Natural killer cell (primary cell): ENCODE measurements at regions not wholly inside any gene's neighbourhood (a gene's known extent, or its start where the extent isn't known, plus 50 kb on each side); places are given as distances from the start of the nearest gene placed in this dataset.

ENCODE experiments used
- ATAC-seq, 3 donors: fragments of 150-1000 bp in 2 of 3; fragments of 200-7000 bp in 1 of 3; cut with Tn5 transposase; 1 replicate in 1 of 3; 2 replicates in 2 of 3; pipeline ENCODE4 v1.10.0; 2021; ENCODE audit warnings: mild to moderate bottlenecking in 2 of 3, moderate library complexity in 2 of 3
- DNase-seq, 2 donors: peaks; one replicate each; pipeline versions ENCODE4 v3.0.0 to v3.0.0-alpha.2; 2013 to 2021; ENCODE audit warnings: mixed read lengths in 1 of 2
- H3K27ac ChIP-seq: one replicate; pipeline ENCODE4 v1.5.1; 2013; ENCODE audit warnings: mild to moderate bottlenecking, low read length
- H3K27me3 ChIP-seq: one replicate; pipeline ENCODE4 v1.6.1; 2013; ENCODE audit warnings: low read length; ENCODE audit not compliant: control insufficient read depth, insufficient read depth
- H3K36me3 ChIP-seq: one replicate; pipeline ENCODE4 v1.6.1; 2013; ENCODE audit warnings: low read length; ENCODE audit not compliant: control insufficient read depth, insufficient read depth
- H3K4me1 ChIP-seq: one replicate; pipeline ENCODE4 v1.6.1; 2013; ENCODE audit warnings: low read length; ENCODE audit not compliant: control insufficient read depth, insufficient read depth
- H3K4me3 ChIP-seq: one replicate; pipeline ENCODE4 v1.5.1; 2013; ENCODE audit warnings: low read length
- H3K9me3 ChIP-seq: one replicate; pipeline ENCODE4 v1.6.1; 2013; ENCODE audit warnings: low read length; ENCODE audit not compliant: control insufficient read depth, insufficient read depth
- H3K27ac Mint-ChIP-seq, 2 donors: one replicate each; pipeline ENCODE4 v1.8.0; 2022; ENCODE audit warnings: mild to moderate bottlenecking in 2 of 2, mixed read lengths in 2 of 2, moderate library complexity in 1 of 2
- H3K27me3 Mint-ChIP-seq, 2 donors: one replicate each; pipeline ENCODE4 v1.8.0; 2022; ENCODE audit warnings: low read depth in 2 of 2, mixed read lengths in 2 of 2
- H3K36me3 Mint-ChIP-seq: one replicate; pipeline ENCODE4 v1.8.0; 2022; ENCODE audit warnings: mixed read lengths
- H3K4me1 Mint-ChIP-seq, 2 donors: one replicate each; pipeline ENCODE4 v1.8.0; 2022; ENCODE audit warnings: mixed read lengths in 2 of 2
- H3K4me3 Mint-ChIP-seq: one replicate; pipeline ENCODE4 v1.8.0; 2022; ENCODE audit warnings: mild to moderate bottlenecking, moderate library complexity, mixed read lengths
- H3K9me3 Mint-ChIP-seq, 2 donors: one replicate each; pipeline ENCODE4 v1.8.0; 2022; ENCODE audit warnings: mixed read lengths in 2 of 2
- WGBS: methylation state at CpG from one replicate; pipeline ENCODE4 v1.1.7; 2013; ENCODE audit warnings: missing lambda C conversion rate; ENCODE audit not compliant: insufficient coverage; 5-methylcytosine and 5-hydroxymethylcytosine counted together
- intact Hi-C: fragments of 100-400 bp; cut with micrococcal nuclease; formaldehyde crosslinking; loops from one replicate; pipeline ENCODE4 v1.14.2; 2022
- TF ChIP-seq, protein P1 (sequence below): fragments of 200-600 bp; IDR thresholded peaks from one replicate; pipeline ENCODE4 v1.8.0; 2022; ENCODE audit warnings: antibody characterized with exemption

DNA sequence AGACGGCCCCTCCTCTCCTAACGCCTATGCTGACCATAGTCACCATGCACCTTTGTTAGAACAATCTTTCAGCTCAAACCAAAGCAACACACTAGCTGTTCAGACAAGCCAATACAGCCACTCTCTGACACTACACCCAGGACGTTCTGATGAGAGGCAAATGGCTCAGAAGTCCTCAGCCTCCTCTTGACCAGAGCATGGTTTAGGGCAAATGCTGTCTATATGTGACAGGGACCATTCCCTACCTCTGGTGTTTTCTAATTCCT is 264.8 kb upstream of the HES1 start:
- peaks cover 33% of the 10 kb centered on the region for H3K4me1 ChIP-seq
- no peak overlapping the region for H3K4me3 Mint-ChIP-seq

GRCh38 chr3:193872265-193872753 is 263.6 kb upstream of the HES1 start:
- no peak overlapping the region for H3K27ac ChIP-seq
- H3K4me1 Mint-ChIP-seq, result peaks cover 4 to 9% of the 10 kb centered on the region in 2 donors
- H3K27ac Mint-ChIP-seq, result no peak overlapping the region
- 4% methylated on average over 2 of the region's 2 CpGs for WGBS
- no peak for ATAC-seq
- H3K27me3 Mint-ChIP-seq, result peaks cover 28 to 31% of the 10 kb centered on the region in 2 donors
- H3K36me3 ChIP-seq, result no peaks in the 10 kb centered on the region
- TF ChIP-seq, protein P1, sequence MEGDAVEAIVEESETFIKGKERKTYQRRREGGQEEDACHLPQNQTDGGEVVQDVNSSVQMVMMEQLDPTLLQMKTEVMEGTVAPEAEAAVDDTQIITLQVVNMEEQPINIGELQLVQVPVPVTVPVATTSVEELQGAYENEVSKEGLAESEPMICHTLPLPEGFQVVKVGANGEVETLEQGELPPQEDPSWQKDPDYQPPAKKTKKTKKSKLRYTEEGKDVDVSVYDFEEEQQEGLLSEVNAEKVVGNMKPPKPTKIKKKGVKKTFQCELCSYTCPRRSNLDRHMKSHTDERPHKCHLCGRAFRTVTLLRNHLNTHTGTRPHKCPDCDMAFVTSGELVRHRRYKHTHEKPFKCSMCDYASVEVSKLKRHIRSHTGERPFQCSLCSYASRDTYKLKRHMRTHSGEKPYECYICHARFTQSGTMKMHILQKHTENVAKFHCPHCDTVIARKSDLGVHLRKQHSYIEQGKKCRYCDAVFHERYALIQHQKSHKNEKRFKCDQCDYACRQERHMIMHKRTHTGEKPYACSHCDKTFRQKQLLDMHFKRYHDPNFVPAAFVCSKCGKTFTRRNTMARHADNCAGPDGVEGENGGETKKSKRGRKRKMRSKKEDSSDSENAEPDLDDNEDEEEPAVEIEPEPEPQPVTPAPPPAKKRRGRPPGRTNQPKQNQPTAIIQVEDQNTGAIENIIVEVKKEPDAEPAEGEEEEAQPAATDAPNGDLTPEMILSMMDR, result no peak
- H3K27me3 ChIP-seq, result peaks cover 4% of the 10 kb centered on the region
- H3K4me1 ChIP-seq, result peaks cover 24% of the 10 kb centered on the region
- intact Hi-C loops, result no loop called here
- DNase-seq, result no peak
- H3K4me3 Mint-ChIP-seq, result no peak overlapping the region
- no peaks in the 10 kb centered on the region for H3K36me3 Mint-ChIP-seq
- H3K9me3 ChIP-seq, result no peaks in the 10 kb centered on the region
- H3K9me3 Mint-ChIP-seq, result no peaks in the 10 kb centered on the region
- H3K4me3 ChIP-seq, result no peak overlapping the region

More for the DNA sequence above, 264.8 kb upstream of the HES1 start:
- no peaks in the 10 kb centered on the region for H3K36me3 Mint-ChIP-seq
- TF ChIP-seq, protein P1, result no peak
- H3K9me3 Mint-ChIP-seq, result no peaks in the 10 kb centered on the region
- Histone ChIP-seq H3K36me3 (no peaks in the 10 kb centered on the region), H3K27me3 (peaks cover 4% of the 10 kb centered on the region), H3K9me3 (no peaks in the 10 kb centered on the region), H3K27ac (no peak overlapping the region), H3K4me3 (no peak overlapping the region)
- no peak overlapping the region for H3K27ac Mint-ChIP-seq
- H3K27me3 Mint-ChIP-seq, result peaks cover 19 to 20% of the 10 kb centered on the region in 2 donors
- H3K4me1 Mint-ChIP-seq, result peaks cover 4 to 9% of the 10 kb centered on the region in 2 donors
- intact Hi-C loops, result no loop called here
- ATAC-seq (no peak), DNase-seq (no peak)
- 41% methylated on average over 3 of the region's 3 CpGs for WGBS

- H3K4me1 ChIP-seq, result peaks cover 20% of the 10 kb centered on the region
- WGBS, result 85% methylated on average over 8 of the region's 8 CpGs
- intact Hi-C loops, result no loop called here
- H3K27ac ChIP-seq, result no peak overlapping the region
- DNase-seq, result no peak
- ATAC-seq, result no peak
- peaks cover 23 to 26% of the 10 kb centered on the region in 2 donors for H3K27me3 Mint-ChIP-seq
- H3K4me1 Mint-ChIP-seq, result peaks cover 0 to 9% of the 10 kb centered on the region in 2 donors
- H3K27me3 ChIP-seq, result peaks cover 4% of the 10 kb centered on the region
- H3K4me3 ChIP-seq, result no peak overlapping the region
- no peaks in the 10 kb centered on the region for H3K36me3 Mint-ChIP-seq
- TF ChIP-seq, protein P1, result no peak
- no peaks in the 10 kb centered on the region for H3K9me3 Mint-ChIP-seq
- H3K27ac Mint-ChIP-seq, result no peak overlapping the region
- no peak overlapping the region for H3K4me3 Mint-ChIP-seq
- no peaks in the 10 kb centered on the region for H3K36me3 ChIP-seq
- no peaks in the 10 kb centered on the region for H3K9me3 ChIP-seq
Observed at GRCh38 chr3:193873426-193874201, 262.3 kb upstream of the HES1 start.

GRCh38 chr3:193874512-193874911 is 261.4 kb upstream of the HES1 start:
- no peaks in the 10 kb centered on the region for H3K36me3 ChIP-seq
- 81% methylated on average over 7 of the region's 7 CpGs for WGBS
- H3K27me3 ChIP-seq, result peaks cover 2% of the 10 kb centered on the region
- no peaks in the 10 kb centered on the region for H3K36me3 Mint-ChIP-seq
- intact Hi-C loops, result no loop called here
- peaks cover 21 to 24% of the 10 kb centered on the region in 2 donors for H3K27me3 Mint-ChIP-seq
- H3K9me3 Mint-ChIP-seq, result no peaks in the 10 kb centered on the region
- TF ChIP-seq, protein P1, result no peak
- ATAC-seq (no peak), DNase-seq (no peak)
- H3K4me3 ChIP-seq, result no peak overlapping the region
- H3K4me1 Mint-ChIP-seq, result peaks cover 0 to 7% of the 10 kb centered on the region in 2 donors
- no peak overlapping the region for H3K4me3 Mint-ChIP-seq
- H3K9me3 ChIP-seq, result no peaks in the 10 kb centered on the region
- H3K27ac Mint-ChIP-seq, result no peak overlapping the region
- peaks cover 11% of the 10 kb centered on the region for H3K4me1 ChIP-seq
- no peak overlapping the region for H3K27ac ChIP-seq
